ENCODE measurements at regions not wholly inside any gene's neighbourhood (a gene's known extent, or its start where the extent isn't known, plus 50 kb on each side); places are given as distances from the start of the nearest gene placed in this dataset.

- no peaks in the 10 kb centered on the region for H3K36me3 Mint-ChIP-seq (ENCODE audit: low read depth)
- peaks cover 7% of the 10 kb centered on the region for H3K9me3 Mint-ChIP-seq
- H3K27ac Mint-ChIP-seq = no peak overlapping the region
- no peaks in the 10 kb centered on the region for H3K27me3 Mint-ChIP-seq
- no peaks in the 10 kb centered on the region for H3K4me1 Mint-ChIP-seq
- ATAC-seq (replicated peaks) = no peak
- no peak overlapping the region for H3K4me3 Mint-ChIP-seq
These were observed 227.9 kb upstream of the DTNA start for GRCh38 chr18:34482204-34482603.

GRCh38 chr18:34483198-34483597, 226.9 kb upstream of the DTNA start:
- Mint-ChIP-seq H3K4me3 (no peak overlapping the region), H3K27me3 (no peaks in the 10 kb centered on the region), H3K36me3 (ENCODE audit: low read depth) (no peaks in the 10 kb centered on the region), H3K9me3 (peaks cover 7% of the 10 kb centered on the region), H3K4me1 (no peaks in the 10 kb centered on the region), H3K27ac (no peak overlapping the region)
- no peak for ATAC-seq (replicated peaks)

- H3K27ac Mint-ChIP-seq = no peak overlapping the region
- H3K27me3 Mint-ChIP-seq = peaks cover 22% of the 10 kb centered on the region
- no peaks in the 10 kb centered on the region for H3K9me3 Mint-ChIP-seq
- no peak overlapping the region for H3K4me3 Mint-ChIP-seq
- no peaks in the 10 kb centered on the region for H3K4me1 Mint-ChIP-seq
- no peak for ATAC-seq (replicated peaks)
- H3K36me3 Mint-ChIP-seq (ENCODE audit: low read depth) = no peaks in the 10 kb centered on the region
These were observed 218.4 kb upstream of the DTNA start for GRCh38 chr18:34491719-34492118.

GRCh38 chr18:34492652-34493051, 217.4 kb upstream of the DTNA start:
- no peaks in the 10 kb centered on the region for H3K9me3 Mint-ChIP-seq
- H3K4me1 Mint-ChIP-seq = no peaks in the 10 kb centered on the region
- ATAC-seq (replicated peaks) = no peak
- H3K4me3 Mint-ChIP-seq = peak overlapping the region; percentile 41
- peaks cover 22% of the 10 kb centered on the region for H3K27me3 Mint-ChIP-seq
- no peaks in the 10 kb centered on the region for H3K36me3 Mint-ChIP-seq (ENCODE audit: low read depth)
- H3K27ac Mint-ChIP-seq = no peak overlapping the region

- H3K4me1 Mint-ChIP-seq = no peaks in the 10 kb centered on the region
- no peak overlapping the region for H3K27ac Mint-ChIP-seq
- no peaks in the 10 kb centered on the region for H3K36me3 Mint-ChIP-seq (ENCODE audit: low read depth)
- H3K27me3 Mint-ChIP-seq = peaks cover 22% of the 10 kb centered on the region
- peak overlapping the region; percentile 41 for H3K4me3 Mint-ChIP-seq
- peak; percentile 72 for ATAC-seq (replicated peaks)
- H3K9me3 Mint-ChIP-seq = no peaks in the 10 kb centered on the region
These were observed 217.0 kb upstream of the DTNA start for GRCh38 chr18:34493099-34493544.

GRCh38 chr18:34493566-34494358, 216.3 kb upstream of the DTNA start:
- Mint-ChIP-seq H3K36me3 (ENCODE audit: low read depth) (no peaks in the 10 kb centered on the region), H3K27ac (no peak overlapping the region), H3K9me3 (no peaks in the 10 kb centered on the region), H3K4me3 (no peak overlapping the region), H3K4me1 (no peaks in the 10 kb centered on the region), H3K27me3 (peaks cover 22% of the 10 kb centered on the region)
- ATAC-seq (replicated peaks) = peak; percentile 35

- Mint-ChIP-seq H3K36me3 (ENCODE audit: low read depth) (no peaks in the 10 kb centered on the region), H3K27ac (no peak overlapping the region), H3K4me3 (no peak overlapping the region), H3K27me3 (peaks cover 22% of the 10 kb centered on the region), H3K9me3 (no peaks in the 10 kb centered on the region), H3K4me1 (no peaks in the 10 kb centered on the region)
- no peak for ATAC-seq (replicated peaks)
These were observed 215.8 kb upstream of the DTNA start for GRCh38 chr18:34494359-34494696.

GRCh38 chr18:34495506-34495905, 214.6 kb upstream of the DTNA start:
- no peak overlapping the region for H3K27ac Mint-ChIP-seq
- ATAC-seq (replicated peaks) = no peak
- peaks cover 22% of the 10 kb centered on the region for H3K27me3 Mint-ChIP-seq
- H3K4me3 Mint-ChIP-seq = no peak overlapping the region
- no peaks in the 10 kb centered on the region for H3K36me3 Mint-ChIP-seq (ENCODE audit: low read depth)
- H3K9me3 Mint-ChIP-seq = no peaks in the 10 kb centered on the region
- H3K4me1 Mint-ChIP-seq = no peaks in the 10 kb centered on the region

GRCh38 chr18:34501553-34501952, 208.5 kb upstream of the DTNA start:
- no peak overlapping the region for H3K27ac Mint-ChIP-seq
- H3K36me3 Mint-ChIP-seq (ENCODE audit: low read depth) = no peaks in the 10 kb centered on the region
- no peaks in the 10 kb centered on the region for H3K27me3 Mint-ChIP-seq
- peaks cover 10% of the 10 kb centered on the region for H3K9me3 Mint-ChIP-seq
- ATAC-seq (replicated peaks) = no peak
- no peaks in the 10 kb centered on the region for H3K4me1 Mint-ChIP-seq
- no peak overlapping the region for H3K4me3 Mint-ChIP-seq

GRCh38 chr18:34506198-34506597, 203.9 kb upstream of the DTNA start:
- H3K27ac Mint-ChIP-seq = no peak overlapping the region
- no peak for ATAC-seq (replicated peaks)
- H3K9me3 Mint-ChIP-seq = peaks cover 14% of the 10 kb centered on the region
- H3K36me3 Mint-ChIP-seq (ENCODE audit: low read depth) = no peaks in the 10 kb centered on the region
- H3K27me3 Mint-ChIP-seq = no peaks in the 10 kb centered on the region
- H3K4me3 Mint-ChIP-seq = no peak overlapping the region
- no peaks in the 10 kb centered on the region for H3K4me1 Mint-ChIP-seq

- no peaks in the 10 kb centered on the region for H3K27me3 Mint-ChIP-seq
- no peak overlapping the region for H3K4me3 Mint-ChIP-seq
- no peak for ATAC-seq (replicated peaks)
- no peaks in the 10 kb centered on the region for H3K4me1 Mint-ChIP-seq
- no peaks in the 10 kb centered on the region for H3K36me3 Mint-ChIP-seq (ENCODE audit: low read depth)
- H3K9me3 Mint-ChIP-seq = peaks cover 9% of the 10 kb centered on the region
- no peak overlapping the region for H3K27ac Mint-ChIP-seq
These were observed 200.9 kb upstream of the DTNA start for GRCh38 chr18:34509163-34509562.

- no peak for ATAC-seq (replicated peaks)
- Mint-ChIP-seq H3K36me3 (ENCODE audit: low read depth) (no peaks in the 10 kb centered on the region), H3K4me1 (no peaks in the 10 kb centered on the region), H3K27ac (no peak overlapping the region), H3K4me3 (no peak overlapping the region), H3K27me3 (no peaks in the 10 kb centered on the region), H3K9me3 (peaks cover 7% of the 10 kb centered on the region)
These were observed 200.1 kb upstream of the DTNA start for GRCh38 chr18:34509879-34510586.

GRCh38 chr18:34510926-34511325, 199.2 kb upstream of the DTNA start:
- H3K27me3 Mint-ChIP-seq = no peaks in the 10 kb centered on the region
- H3K36me3 Mint-ChIP-seq (ENCODE audit: low read depth) = no peaks in the 10 kb centered on the region
- no peak for ATAC-seq (replicated peaks)
- H3K27ac Mint-ChIP-seq = no peak overlapping the region
- no peaks in the 10 kb centered on the region for H3K4me1 Mint-ChIP-seq
- peaks cover 4% of the 10 kb centered on the region for H3K9me3 Mint-ChIP-seq
- no peak overlapping the region for H3K4me3 Mint-ChIP-seq

GRCh38 chr18:34511435-34511834, 198.7 kb upstream of the DTNA start:
- no peaks in the 10 kb centered on the region for H3K27me3 Mint-ChIP-seq
- H3K4me1 Mint-ChIP-seq = no peaks in the 10 kb centered on the region
- H3K4me3 Mint-ChIP-seq = no peak overlapping the region
- no peak overlapping the region for H3K27ac Mint-ChIP-seq
- H3K9me3 Mint-ChIP-seq = peaks cover 4% of the 10 kb centered on the region
- no peak for ATAC-seq (replicated peaks)
- H3K36me3 Mint-ChIP-seq (ENCODE audit: low read depth) = no peaks in the 10 kb centered on the region

- H3K9me3 Mint-ChIP-seq = peaks cover 7% of the 10 kb centered on the region
- no peaks in the 10 kb centered on the region for H3K27me3 Mint-ChIP-seq
- no peaks in the 10 kb centered on the region for H3K36me3 Mint-ChIP-seq (ENCODE audit: low read depth)
- no peak overlapping the region for H3K27ac Mint-ChIP-seq
- ATAC-seq (replicated peaks) = no peak
- H3K4me1 Mint-ChIP-seq = no peaks in the 10 kb centered on the region
- no peak overlapping the region for H3K4me3 Mint-ChIP-seq
These were observed 198.2 kb upstream of the DTNA start for GRCh38 chr18:34511879-34512278.
